ENCODE measurements at regions not wholly inside any gene's neighbourhood (a gene's known extent, or its start where the extent isn't known, plus 50 kb on each side); places are given as distances from the start of the nearest gene placed in this dataset.

- ATAC-seq (ENCODE audit: low read depth) (no peak), DNase-seq (no peak)
- no peak overlapping the region for H3K4ac ChIP-seq (ENCODE audit: low read depth, low read length)
- intact Hi-C loops (cut with micrococcal nuclease) (no loop called here), in situ Hi-C loops (cut with MboI; ENCODE audit: low sequenced_read_pairs) (no loop called here), dilution Hi-C loops (cut with HindIII; ENCODE audit: low sequenced_read_pairs, unreplicated experiment) (no loop called here)
- no peaks in the 10 kb centered on the region for H3K79me1 ChIP-seq (ENCODE audit: low read depth in 1 of 2, low read length in 2 of 2)
- no peak overlapping the region for H2BK120ac ChIP-seq (ENCODE audit: low read depth, low read length)
- H4K5ac ChIP-seq (ENCODE audit: low read depth, low read length) = no peak overlapping the region
- no peak overlapping the region for H3K18ac ChIP-seq (ENCODE audit: low read depth, low read length)
- POLR2A ChIA-PET (ENCODE audit: unreplicated experiment) = no interaction called here
- CTCF ChIA-PET = no interaction called here
- H2AK5ac ChIP-seq (ENCODE audit: low read depth, low read length) = no peak overlapping the region
- H4K8ac ChIP-seq (ENCODE audit: low read depth in 2 of 2, low read length in 2 of 2) = no peak overlapping the region
- no TSS peak for BruUV-seq (replicated peaks)
- no peaks in the 10 kb centered on the region for H3K9me1 ChIP-seq (ENCODE audit: insufficient read depth, low read length)
- no peaks in the 10 kb centered on the region for H3K27me3 ChIP-seq (ENCODE audit: control insufficient read depth, insufficient read depth, low read length)
- H3K14ac ChIP-seq (replicated peaks; ENCODE audit: low read depth, low read length) = no peak overlapping the region
- no CpG with 5 or more reads among the region's 2 CpGs for WGBS, 2 experiments (ENCODE audit: extremely low coverage in 2 of 2, insufficient read length in 1 of 2)
- H3K56ac ChIP-seq (ENCODE audit: extremely low read depth, insufficient read depth, low read length) = no peak overlapping the region
- no peak overlapping the region for H3K9ac ChIP-seq (ENCODE audit: low read depth, low read length)
- no peak overlapping the region for H3K4me3 ChIP-seq (ENCODE audit: insufficient read depth, low read depth, low read length)
- H2AFZ ChIP-seq (replicated peaks; ENCODE audit: low read length, poor library complexity) = no peak overlapping the region
- H3K27ac ChIP-seq (ENCODE audit: insufficient read depth, low read length) = no peak overlapping the region
- H3K4me2 ChIP-seq (ENCODE audit: low read depth, low read length) = no peak overlapping the region
- H3K23ac ChIP-seq (ENCODE audit: low read depth, low read length) = no peak overlapping the region
- H3K36me3 ChIP-seq (ENCODE audit: control insufficient read depth, insufficient read depth, low read length) = no peaks in the 10 kb centered on the region
- TF ChIP-seq FOS (IDR thresholded peaks at IDR 0.05; ENCODE audit: low read depth, low read length) = no peak
- no peak for TF ChIP-seq RAD21 (IDR thresholded peaks at IDR 0.05; ENCODE audit: low read length)
- no peak for TF ChIP-seq MAZ (IDR thresholded peaks at IDR 0.05; ENCODE audit: borderline replicate concordance, low read depth, low read length)
- TF ChIP-seq POLR2A (IDR thresholded peaks at IDR 0.05; ENCODE audit: low read depth, low read length) = no peak
- TF ChIP-seq BHLHE40 (IDR thresholded peaks at IDR 0.05; ENCODE audit: low read depth, low read length) = no peak
- TF ChIP-seq, protein P1, sequence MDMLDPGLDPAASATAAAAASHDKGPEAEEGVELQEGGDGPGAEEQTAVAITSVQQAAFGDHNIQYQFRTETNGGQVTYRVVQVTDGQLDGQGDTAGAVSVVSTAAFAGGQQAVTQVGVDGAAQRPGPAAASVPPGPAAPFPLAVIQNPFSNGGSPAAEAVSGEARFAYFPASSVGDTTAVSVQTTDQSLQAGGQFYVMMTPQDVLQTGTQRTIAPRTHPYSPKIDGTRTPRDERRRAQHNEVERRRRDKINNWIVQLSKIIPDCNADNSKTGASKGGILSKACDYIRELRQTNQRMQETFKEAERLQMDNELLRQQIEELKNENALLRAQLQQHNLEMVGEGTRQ (IDR thresholded peaks at IDR 0.05; ENCODE audit: low read depth, low read length) = no peak
- TF ChIP-seq CEBPB (IDR thresholded peaks at IDR 0.05; ENCODE audit: low read depth, low read length) = no peak
- TF ChIP-seq, protein P2, sequence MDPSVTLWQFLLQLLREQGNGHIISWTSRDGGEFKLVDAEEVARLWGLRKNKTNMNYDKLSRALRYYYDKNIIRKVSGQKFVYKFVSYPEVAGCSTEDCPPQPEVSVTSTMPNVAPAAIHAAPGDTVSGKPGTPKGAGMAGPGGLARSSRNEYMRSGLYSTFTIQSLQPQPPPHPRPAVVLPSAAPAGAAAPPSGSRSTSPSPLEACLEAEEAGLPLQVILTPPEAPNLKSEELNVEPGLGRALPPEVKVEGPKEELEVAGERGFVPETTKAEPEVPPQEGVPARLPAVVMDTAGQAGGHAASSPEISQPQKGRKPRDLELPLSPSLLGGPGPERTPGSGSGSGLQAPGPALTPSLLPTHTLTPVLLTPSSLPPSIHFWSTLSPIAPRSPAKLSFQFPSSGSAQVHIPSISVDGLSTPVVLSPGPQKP (IDR thresholded peaks at IDR 0.05; ENCODE audit: borderline replicate concordance, low read depth, low read length) = no peak
- no peak for TF ChIP-seq MXI1 (IDR thresholded peaks at IDR 0.05; ENCODE audit: borderline replicate concordance, low read depth, low read length)
- TF ChIP-seq RCOR1 (IDR thresholded peaks at IDR 0.05; ENCODE audit: insufficient replicate concordance, low read length) = no peak
- no peak for TF ChIP-seq NFE2L2 (IDR thresholded peaks at IDR 0.05; ENCODE audit: low read depth, low read length)
- TF ChIP-seq RFX5 (IDR thresholded peaks at IDR 0.05; ENCODE audit: low read depth, low read length) = no peak
- TF ChIP-seq CHD1 (IDR thresholded peaks at IDR 0.05; ENCODE audit: low read depth, low read length) = no peak
- TF ChIP-seq, protein P3, sequence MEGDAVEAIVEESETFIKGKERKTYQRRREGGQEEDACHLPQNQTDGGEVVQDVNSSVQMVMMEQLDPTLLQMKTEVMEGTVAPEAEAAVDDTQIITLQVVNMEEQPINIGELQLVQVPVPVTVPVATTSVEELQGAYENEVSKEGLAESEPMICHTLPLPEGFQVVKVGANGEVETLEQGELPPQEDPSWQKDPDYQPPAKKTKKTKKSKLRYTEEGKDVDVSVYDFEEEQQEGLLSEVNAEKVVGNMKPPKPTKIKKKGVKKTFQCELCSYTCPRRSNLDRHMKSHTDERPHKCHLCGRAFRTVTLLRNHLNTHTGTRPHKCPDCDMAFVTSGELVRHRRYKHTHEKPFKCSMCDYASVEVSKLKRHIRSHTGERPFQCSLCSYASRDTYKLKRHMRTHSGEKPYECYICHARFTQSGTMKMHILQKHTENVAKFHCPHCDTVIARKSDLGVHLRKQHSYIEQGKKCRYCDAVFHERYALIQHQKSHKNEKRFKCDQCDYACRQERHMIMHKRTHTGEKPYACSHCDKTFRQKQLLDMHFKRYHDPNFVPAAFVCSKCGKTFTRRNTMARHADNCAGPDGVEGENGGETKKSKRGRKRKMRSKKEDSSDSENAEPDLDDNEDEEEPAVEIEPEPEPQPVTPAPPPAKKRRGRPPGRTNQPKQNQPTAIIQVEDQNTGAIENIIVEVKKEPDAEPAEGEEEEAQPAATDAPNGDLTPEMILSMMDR (conservative IDR thresholded peaks at IDR 0.05; ENCODE audit: low read depth, low read length) = no peak
- no peak for TF ChIP-seq SMC3 (IDR thresholded peaks at IDR 0.05; ENCODE audit: low read depth, low read length)
- H4K91ac ChIP-seq (ENCODE audit: insufficient read depth, low read depth, low read length) = no peak overlapping the region
- no peaks in the 10 kb centered on the region for H4K20me1 ChIP-seq (ENCODE audit: insufficient read depth, low read length)
- no peak overlapping the region for H2BK20ac ChIP-seq (ENCODE audit: low read depth, low read length)
- no peak overlapping the region for H2AK9ac ChIP-seq (replicated peaks; ENCODE audit: low read depth, low read length, poor library complexity)
- no peak overlapping the region for H2BK5ac ChIP-seq (ENCODE audit: low read depth, low read length, poor library complexity, severe bottlenecking)
- no peaks in the 10 kb centered on the region for H3K4me1 ChIP-seq (ENCODE audit: control insufficient read depth, insufficient read depth, low read length)
- peaks cover 7% of the 10 kb centered on the region for H3K9me3 ChIP-seq (ENCODE audit: control insufficient read depth, insufficient read depth, low read length)
- no peak overlapping the region for H2BK15ac ChIP-seq (ENCODE audit: low read depth, low read length)
Measured at GRCh38 chr14:44041700-44042099, 465.4 kb downstream of the FSCB start.
